ENCODE measurements at regions not wholly inside any gene's neighbourhood (a gene's known extent, or its start where the extent isn't known, plus 50 kb on each side); places are given as distances from the start of the nearest gene placed in this dataset.

- no peak for TF ChIP-seq BCL11A (IDR thresholded peaks at IDR 0.05; ENCODE audit: low read depth in 2 of 2, low read length in 2 of 2)
Measured at GRCh38 chr10:123599366-123599849, 66.7 kb upstream of the GPR26 start (continued).

All from H1 (cell line).